OCI-LY1 (cell line): ENCODE measurements at regions not wholly inside any gene's neighbourhood (a gene's known extent, or its start where the extent isn't known, plus 50 kb on each side); places are given as distances from the start of the nearest gene placed in this dataset.

Source experiments
- EZH2 ChIP-seq: fragments of 200-600 bp; sonication (generic), shearing (Covaris generic); IDR thresholded peaks from 2 replicates; pipeline ENCODE4 v1.8.0; 2017; ENCODE audit warnings: borderline replicate concordance, mixed run types, mild to moderate bottlenecking, antibody characterized with exemption, low read length, moderate library complexity, mixed read lengths
- TF ChIP-seq, protein P1 (sequence below): fragments of 200-600 bp; sonication (generic), shearing (Covaris generic); IDR thresholded peaks from 2 replicates; pipeline ENCODE4 v1.5.1; 2017; ENCODE audit warnings: mild to moderate bottlenecking, antibody characterized with exemption, low read length, moderate library complexity, mixed read lengths

DNA sequence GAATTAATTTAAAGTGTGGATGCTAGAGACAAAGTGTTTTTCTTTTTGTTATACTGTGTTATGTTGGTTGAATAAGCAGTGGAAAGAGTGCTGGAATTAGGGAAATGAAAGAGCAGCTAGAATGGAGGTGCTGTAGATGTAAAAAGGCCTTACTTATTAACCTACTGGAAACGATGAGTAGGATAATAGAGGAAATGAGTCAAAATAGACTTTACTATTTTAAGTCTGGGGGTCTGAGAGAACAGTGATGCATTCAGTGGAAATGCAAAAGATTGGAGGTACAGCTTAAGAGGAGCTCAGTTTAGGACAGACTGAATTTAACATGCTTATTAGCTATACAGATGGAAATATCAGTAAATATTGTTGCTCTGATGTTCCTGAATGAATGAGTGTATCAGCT is 674.0 kb downstream of the OTOL1 start:
- TF ChIP-seq, protein P1, sequence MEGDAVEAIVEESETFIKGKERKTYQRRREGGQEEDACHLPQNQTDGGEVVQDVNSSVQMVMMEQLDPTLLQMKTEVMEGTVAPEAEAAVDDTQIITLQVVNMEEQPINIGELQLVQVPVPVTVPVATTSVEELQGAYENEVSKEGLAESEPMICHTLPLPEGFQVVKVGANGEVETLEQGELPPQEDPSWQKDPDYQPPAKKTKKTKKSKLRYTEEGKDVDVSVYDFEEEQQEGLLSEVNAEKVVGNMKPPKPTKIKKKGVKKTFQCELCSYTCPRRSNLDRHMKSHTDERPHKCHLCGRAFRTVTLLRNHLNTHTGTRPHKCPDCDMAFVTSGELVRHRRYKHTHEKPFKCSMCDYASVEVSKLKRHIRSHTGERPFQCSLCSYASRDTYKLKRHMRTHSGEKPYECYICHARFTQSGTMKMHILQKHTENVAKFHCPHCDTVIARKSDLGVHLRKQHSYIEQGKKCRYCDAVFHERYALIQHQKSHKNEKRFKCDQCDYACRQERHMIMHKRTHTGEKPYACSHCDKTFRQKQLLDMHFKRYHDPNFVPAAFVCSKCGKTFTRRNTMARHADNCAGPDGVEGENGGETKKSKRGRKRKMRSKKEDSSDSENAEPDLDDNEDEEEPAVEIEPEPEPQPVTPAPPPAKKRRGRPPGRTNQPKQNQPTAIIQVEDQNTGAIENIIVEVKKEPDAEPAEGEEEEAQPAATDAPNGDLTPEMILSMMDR = no peak
- no peak for TF ChIP-seq EZH2
